SU-DHL-6 (cell line): ENCODE measurements at regions not wholly inside any gene's neighbourhood (a gene's known extent, or its start where the extent isn't known, plus 50 kb on each side); places are given as distances from the start of the nearest gene placed in this dataset.

ENCODE experiments used
- H2AFZ ChIP-seq: fragments of 200-600 bp; sonication (generic); 2 replicates; pipeline ENCODE4 v1.6.1; 2014; ENCODE audit warnings: low read depth, mild to moderate bottlenecking, moderate library complexity, mixed read lengths, antibody characterized with exemption, low read length; ENCODE audit not compliant: severe bottlenecking
- H3F3A ChIP-seq: fragments of 200-600 bp; shearing (Covaris generic); 2 replicates; pipeline ENCODE4 v1.6.0; 2016; ENCODE audit warnings: antibody characterized with exemption, mild to moderate bottlenecking; ENCODE audit not compliant: insufficient read depth
- H3K27ac ChIP-seq: fragments of 200-600 bp; sonication (generic); 2 replicates; pipeline ENCODE4 v1.5.1; 2016; ENCODE audit warnings: low read depth, mild to moderate bottlenecking, low read length, moderate library complexity, mixed read lengths
- H3K27me3 ChIP-seq: fragments of 200-600 bp; sonication (generic), shearing (Covaris generic); 2 replicates; pipeline ENCODE4 v1.6.0; 2014; ENCODE audit warnings: mild to moderate bottlenecking, low read length
- H3K36me3 ChIP-seq: fragments of 200-600 bp; sonication (generic); 2 replicates; pipeline ENCODE4 v1.6.1; 2014; ENCODE audit warnings: mild to moderate bottlenecking, low read length, mixed read lengths
- H3K4me2 ChIP-seq: fragments of 300-600, 200-600 bp; shearing (Covaris generic), sonication (generic); 2 replicates; pipeline ENCODE4 v1.6.0; 2014; ENCODE audit warnings: low read length, low read depth, mild to moderate bottlenecking; ENCODE audit not compliant: poor library complexity, severe bottlenecking
- H3K4me3 ChIP-seq: fragments of 200-600 bp; sonication (generic); 2 replicates; pipeline ENCODE4 v1.5.1; 2014; ENCODE audit warnings: antibody characterized with exemption, low read length, mild to moderate bottlenecking, mixed read lengths; ENCODE audit not compliant: insufficient read depth, poor library complexity, severe bottlenecking
- H3K79me2 ChIP-seq: fragments of 200-600 bp; sonication (generic); 2 replicates; pipeline ENCODE4 v1.6.1; 2014; ENCODE audit warnings: mild to moderate bottlenecking, low read length, moderate library complexity; ENCODE audit not compliant: insufficient read depth
- H3K9ac ChIP-seq: fragments of 200-600 bp; sonication (generic); 2 replicates; pipeline ENCODE4 v1.7.0; 2014; ENCODE audit warnings: mild to moderate bottlenecking, low read length
- H3K9me2 ChIP-seq: fragments of 200-600 bp; sonication (generic); replicated peaks from 2 replicates; pipeline ENCODE4 v1.6.1; 2014; ENCODE audit warnings: low read length; ENCODE audit not compliant: insufficient read depth
- H3K9me3 ChIP-seq: fragments of 200-600 bp; sonication (generic); 2 replicates; pipeline ENCODE4 v1.6.1; 2014; ENCODE audit warnings: low read length, mixed read lengths; ENCODE audit not compliant: insufficient read depth
- H4K20me1 ChIP-seq: fragments of 200-600 bp; sonication (generic); 2 replicates; pipeline ENCODE4 v1.6.1; 2014; ENCODE audit warnings: low read depth, mild to moderate bottlenecking, antibody characterized with exemption, low read length, moderate library complexity, mixed read lengths
- EZH2phosphoT487 ChIP-seq: fragments of 200-600 bp; sonication (generic), shearing (Covaris generic); conservative IDR thresholded peaks from 2 replicates; pipeline ENCODE4 v1.6.1; 2018; ENCODE audit warnings: mild to moderate bottlenecking, antibody characterized with exemption, low read length, moderate library complexity, mixed read lengths
- TF ChIP-seq, protein P1 (sequence below): fragments of 200-600 bp; sonication (generic); IDR thresholded peaks from one replicate; pipeline ENCODE4 v1.5.1; 2017; ENCODE audit warnings: antibody characterized with exemption, mild to moderate bottlenecking, low read length, moderate library complexity; ENCODE audit not compliant: insufficient read depth, poor library complexity, severe bottlenecking

GRCh38 chr15:95921404-95921803 is 409.1 kb upstream of the NR2F2 start:
- Histone ChIP-seq H3K9ac (no peak overlapping the region), H3K9me3 (no peaks in the 10 kb centered on the region), H3K9me2 (no peaks in the 10 kb centered on the region), H2AFZ (no peak overlapping the region), H3K4me2 (no peak overlapping the region), H3K4me3 (no peak overlapping the region), H3K79me2 (no peaks in the 10 kb centered on the region), H4K20me1 (no peaks in the 10 kb centered on the region), H3K36me3 (no peaks in the 10 kb centered on the region), H3K27me3 (no peaks in the 10 kb centered on the region), H3K27ac (no peak overlapping the region), H3F3A (no peaks in the 10 kb centered on the region)
- TF ChIP-seq EZH2phosphoT487: no peak
- TF ChIP-seq, protein P1, sequence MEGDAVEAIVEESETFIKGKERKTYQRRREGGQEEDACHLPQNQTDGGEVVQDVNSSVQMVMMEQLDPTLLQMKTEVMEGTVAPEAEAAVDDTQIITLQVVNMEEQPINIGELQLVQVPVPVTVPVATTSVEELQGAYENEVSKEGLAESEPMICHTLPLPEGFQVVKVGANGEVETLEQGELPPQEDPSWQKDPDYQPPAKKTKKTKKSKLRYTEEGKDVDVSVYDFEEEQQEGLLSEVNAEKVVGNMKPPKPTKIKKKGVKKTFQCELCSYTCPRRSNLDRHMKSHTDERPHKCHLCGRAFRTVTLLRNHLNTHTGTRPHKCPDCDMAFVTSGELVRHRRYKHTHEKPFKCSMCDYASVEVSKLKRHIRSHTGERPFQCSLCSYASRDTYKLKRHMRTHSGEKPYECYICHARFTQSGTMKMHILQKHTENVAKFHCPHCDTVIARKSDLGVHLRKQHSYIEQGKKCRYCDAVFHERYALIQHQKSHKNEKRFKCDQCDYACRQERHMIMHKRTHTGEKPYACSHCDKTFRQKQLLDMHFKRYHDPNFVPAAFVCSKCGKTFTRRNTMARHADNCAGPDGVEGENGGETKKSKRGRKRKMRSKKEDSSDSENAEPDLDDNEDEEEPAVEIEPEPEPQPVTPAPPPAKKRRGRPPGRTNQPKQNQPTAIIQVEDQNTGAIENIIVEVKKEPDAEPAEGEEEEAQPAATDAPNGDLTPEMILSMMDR: no peak

DNA sequence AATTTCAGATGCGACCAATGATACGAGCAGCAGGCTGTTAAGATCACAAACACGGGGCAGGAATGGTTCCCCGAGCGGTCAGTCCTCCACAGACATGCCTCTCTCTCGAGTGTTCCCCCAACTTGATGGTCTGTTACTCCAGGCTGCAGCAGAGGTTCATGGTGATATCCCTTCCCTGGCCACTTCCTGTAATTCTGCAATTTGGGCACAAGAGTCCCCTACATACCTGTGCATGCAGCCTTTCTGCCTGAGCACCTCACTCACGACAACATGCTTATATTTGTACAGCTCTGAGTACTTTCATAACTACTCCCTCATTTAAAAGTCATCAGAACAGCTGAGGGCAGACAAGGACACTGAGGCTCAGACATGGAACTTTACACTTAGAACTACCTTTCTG is 408.1 kb upstream of the NR2F2 start:
- Histone ChIP-seq H3K36me3 (no peaks in the 10 kb centered on the region), H2AFZ (no peak overlapping the region)

DNA sequence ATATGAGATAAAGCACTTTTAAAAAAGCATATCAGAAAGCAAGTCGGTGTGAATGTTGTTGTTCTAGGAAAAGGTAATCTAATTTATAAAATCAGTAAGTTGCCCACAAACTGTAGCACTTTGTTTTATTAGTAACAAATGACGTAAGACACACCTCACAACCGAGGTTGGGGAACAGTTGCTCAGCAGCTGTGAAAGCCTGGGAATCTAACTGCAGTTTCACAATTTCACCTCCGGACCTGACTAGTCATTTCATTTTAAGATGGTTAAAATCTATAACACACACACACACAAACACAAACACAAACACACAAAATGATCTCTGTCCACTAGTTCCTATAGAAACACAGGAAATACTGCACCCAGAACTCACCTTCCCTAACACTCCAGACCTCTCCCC is 406.7 kb upstream of the NR2F2 start:
- Histone ChIP-seq H3F3A (no peaks in the 10 kb centered on the region), H3K79me2 (no peaks in the 10 kb centered on the region), H3K9ac (no peak overlapping the region), H3K27me3 (no peaks in the 10 kb centered on the region), H2AFZ (no peak overlapping the region), H3K4me3 (no peak overlapping the region), H3K9me2 (no peaks in the 10 kb centered on the region), H3K36me3 (no peaks in the 10 kb centered on the region), H3K9me3 (no peaks in the 10 kb centered on the region), H4K20me1 (no peaks in the 10 kb centered on the region), H3K27ac (no peak overlapping the region), H3K4me2 (no peak overlapping the region)
- no peak for TF ChIP-seq EZH2phosphoT487
- TF ChIP-seq, protein P1: no peak

More for the DNA sequence above, 408.1 kb upstream of the NR2F2 start:
- Histone ChIP-seq H3K9me2 (no peaks in the 10 kb centered on the region), H3K9me3 (no peaks in the 10 kb centered on the region), H3K27ac (no peak overlapping the region), H3K79me2 (no peaks in the 10 kb centered on the region), H3K27me3 (no peaks in the 10 kb centered on the region), H3K4me2 (no peak overlapping the region), H3K4me3 (no peak overlapping the region), H3K9ac (no peak overlapping the region), H4K20me1 (no peaks in the 10 kb centered on the region), H3F3A (no peaks in the 10 kb centered on the region)
- no peak for TF ChIP-seq EZH2phosphoT487
- TF ChIP-seq, protein P1: no peak

- no peak overlapping the region for H3K27ac ChIP-seq
- no peaks in the 10 kb centered on the region for H3F3A ChIP-seq
- H3K4me3 ChIP-seq: no peak overlapping the region
- TF ChIP-seq, protein P1: no peak
- TF ChIP-seq EZH2phosphoT487: no peak
- H3K36me3 ChIP-seq: no peaks in the 10 kb centered on the region
- no peaks in the 10 kb centered on the region for H4K20me1 ChIP-seq
- H3K4me2 ChIP-seq: no peak overlapping the region
- H3K9me2 ChIP-seq: no peaks in the 10 kb centered on the region
- H3K79me2 ChIP-seq: no peaks in the 10 kb centered on the region
- H3K9me3 ChIP-seq: no peaks in the 10 kb centered on the region
- H2AFZ ChIP-seq: no peak overlapping the region
- H3K9ac ChIP-seq: no peak overlapping the region
- no peaks in the 10 kb centered on the region for H3K27me3 ChIP-seq
Observed at GRCh38 chr15:95928822-95929221, 401.7 kb upstream of the NR2F2 start.
